Adrenal gland (tissue), 9 donors: ENCODE measurements at regions not wholly inside any gene's neighbourhood (a gene's known extent, or its start where the extent isn't known, plus 50 kb on each side); places are given as distances from the start of the nearest gene placed in this dataset.

Experiments
- DNase-seq, 7 donors: peaks; one replicate each; pipeline ENCODE4 v3.0.0-alpha.2; 2019 to 2020
- H3K27ac ChIP-seq, 5 donors: fragments of 200-600 bp; sonication (generic) in 4 of 5; 1 replicate in 3 of 5; 2 replicates in 2 of 5; pipeline versions ENCODE4 v1.5.1 to v1.8.0; 2016 to 2020; ENCODE audit warnings: mild to moderate bottlenecking in 1 of 5
- H3K27me3 ChIP-seq: fragments of 200-600 bp; 2 replicates; pipeline ENCODE4 v1.8.0; 2021
- H3K36me3 ChIP-seq, 2 donors: fragments of 200-600 bp; replicated peaks in 1 of 2; 1 replicate in 1 of 2; 2 replicates in 1 of 2; pipeline versions ENCODE4 v1.5.1 to v1.8.0; 2018 to 2022
- H3K4me1 ChIP-seq, 2 donors: fragments of 200-600 bp; replicated peaks in 1 of 2; 1 replicate in 1 of 2; 2 replicates in 1 of 2; pipeline versions ENCODE4 v1.5.1 to v1.8.0; 2018 to 2021
- H3K4me3 ChIP-seq, 4 donors: fragments of 200-600 bp; sonication (generic) in 3 of 4; one replicate each; pipeline ENCODE4 v1.5.1; 2016 to 2018
- H3K9me3 ChIP-seq, 3 donors: fragments of 200-600 bp; sonication (generic) in 1 of 3; replicated peaks in 1 of 3; 1 replicate in 2 of 3; 2 replicates in 1 of 3; pipeline versions ENCODE4 v1.5.1 to v1.8.0; 2016 to 2021
- CTCF ChIP-seq, 6 experiments: fragments of 450-650 bp in 4 of 6; fragments of 200-600 bp in 2 of 6; sonication (generic) in 1 of 6; IDR thresholded peaks; 1 replicate in 5 of 6; 2 replicates in 1 of 6; pipeline versions ENCODE4 v1.5.1 to v1.8.0; 2016 to 2021; ENCODE audit warnings: antibody characterized with exemption in 6 of 6, mild to moderate bottlenecking in 2 of 6, moderate library complexity in 1 of 6
- POLR2A ChIP-seq, 2 donors: fragments of 450-650 bp; IDR thresholded peaks; one replicate each; pipeline ENCODE4 v1.6.1; 2017; ENCODE audit warnings: antibody characterized with exemption in 2 of 2, mild to moderate bottlenecking in 2 of 2, moderate library complexity in 1 of 2
- WGBS, 4 donors: extraction: QIAGEN DNeasy Blood & Tissue Kit in 2 of 4; methylation state at CpG; one replicate each; pipeline versions ENCODE4 v1.1.5 to v1.1.7; 2013 to 2017; 5-methylcytosine and 5-hydroxymethylcytosine counted together
- intact Hi-C, 2 donors: fragments of 100-400 bp; cut with DNase I; formaldehyde crosslinking; loops; one replicate each; pipeline versions ENCODE4 v1.14.1 to v1.15.0; 2022 to 2023
- donor health status: healthy with polysubstance abuse.
- donor health status: Bipolar disorder and iron deficiency.
- donor health status: DM: yes; HTN: yes; CAD: no.
- donor health status: DM: no; HTN: no; CAD: no.
- donor health status: DM: no; HTN: no; CAD: no.

GRCh38 chr6:14222956-14223355 is 105.4 kb downstream of the CD83 start:
- WGBS, 4 donors = 91 to 95% (median 93%) methylated on average over 8 of the region's 8 CpGs
- Histone ChIP-seq H3K27me3 (peaks cover 7% of the 10 kb centered on the region), H3K4me3 (no peak overlapping the region), H3K36me3 (no peaks in the 10 kb centered on the region), H3K27ac (no peak overlapping the region), H3K9me3 (no peaks in the 10 kb centered on the region), H3K4me1 (no peaks in the 10 kb centered on the region)
- TF ChIP-seq POLR2A (IDR thresholded peaks at IDR 0.05) = no peak
- no peak for TF ChIP-seq CTCF (IDR thresholded peaks at IDR 0.05)
- intact Hi-C loops = no loop called here
- DNase-seq = no peak

DNA sequence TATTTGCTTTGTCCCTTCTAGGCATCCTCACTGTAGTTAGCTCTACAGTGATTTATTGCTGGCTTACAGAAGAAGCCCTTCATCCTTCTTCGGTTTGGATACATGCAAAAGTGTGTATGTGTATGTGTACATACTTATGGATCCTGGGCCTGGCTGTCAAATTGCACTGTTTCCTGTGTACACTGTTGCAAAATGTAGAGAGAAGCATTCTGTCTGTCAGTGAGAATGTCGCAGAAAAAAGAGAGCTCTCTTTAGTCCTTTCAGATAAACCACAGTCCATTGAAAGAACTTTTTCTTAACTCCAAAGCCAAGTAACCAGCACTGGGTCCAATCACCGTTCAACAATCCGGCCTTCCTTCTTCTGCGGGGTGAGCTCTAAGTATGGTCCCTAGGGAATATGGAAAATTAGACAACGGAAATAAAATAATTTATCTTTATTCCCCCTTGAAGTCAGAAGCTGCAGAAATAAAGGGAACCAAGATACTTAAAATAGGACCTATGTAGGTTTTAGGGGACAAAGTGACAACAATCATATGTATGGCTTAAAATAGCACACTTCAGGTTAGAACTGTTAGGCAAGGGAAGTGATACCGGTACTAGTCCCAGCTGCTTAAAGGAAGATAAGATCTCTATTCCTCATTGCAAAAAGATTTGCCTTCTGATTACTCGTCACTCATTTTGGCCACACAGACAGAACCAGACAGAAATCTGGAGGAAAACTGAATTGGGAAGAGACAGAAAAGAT is 107.0 kb downstream of the CD83 start:
- WGBS, 4 donors = 67 to 81% (median 74%) methylated on average over 8 of the region's 8 CpGs
- TF ChIP-seq CTCF (IDR thresholded peaks at IDR 0.05) = no peak
- TF ChIP-seq POLR2A (IDR thresholded peaks at IDR 0.05) = no peak

GRCh38 chr6:14226051-14226660 is 108.6 kb downstream of the CD83 start:
- TF ChIP-seq CTCF (IDR thresholded peaks at IDR 0.05) = no peak
- TF ChIP-seq POLR2A (IDR thresholded peaks at IDR 0.05) = no peak
- peaks cover 4% of the 10 kb centered on the region for H3K27me3 ChIP-seq
- no peak overlapping the region for H3K4me3 ChIP-seq
- WGBS, 4 donors = 93 to 100% (median 94%) methylated on average over 2 of the region's 2 CpGs
- H3K4me1 ChIP-seq = no peaks in the 10 kb centered on the region
- H3K9me3 ChIP-seq = no peaks in the 10 kb centered on the region
- intact Hi-C loops = no loop called here
- DNase-seq = no peak
- H3K36me3 ChIP-seq = no peaks in the 10 kb centered on the region
- no peak overlapping the region for H3K27ac ChIP-seq

More for the DNA sequence above, 107.0 kb downstream of the CD83 start:
- H3K4me3 ChIP-seq = no peak overlapping the region
- H3K36me3 ChIP-seq = no peaks in the 10 kb centered on the region
- no peak overlapping the region for H3K27ac ChIP-seq
- H3K4me1 ChIP-seq = no peaks in the 10 kb centered on the region
- intact Hi-C loops = no loop called here
- H3K27me3 ChIP-seq = peaks cover 7% of the 10 kb centered on the region
- no peak for DNase-seq
- no peaks in the 10 kb centered on the region for H3K9me3 ChIP-seq

GRCh38 chr6:14228571-14228970 is 111.0 kb downstream of the CD83 start:
- intact Hi-C loops = no loop called here
- no peaks in the 10 kb centered on the region for H3K9me3 ChIP-seq
- 55 to 72% (median 66%) methylated on average over 7 of the region's 7 CpGs for WGBS, 4 donors
- no peaks in the 10 kb centered on the region for H3K27me3 ChIP-seq
- H3K4me1 ChIP-seq = no peaks in the 10 kb centered on the region
- TF ChIP-seq CTCF (IDR thresholded peaks at IDR 0.05) (no peak), POLR2A (IDR thresholded peaks at IDR 0.05) (no peak)
- H3K4me3 ChIP-seq = no peak overlapping the region
- no peak overlapping the region for H3K27ac ChIP-seq
- peak in 1 of 7 donors; percentile 21 for DNase-seq
- no peaks in the 10 kb centered on the region for H3K36me3 ChIP-seq
